GM18520 (cell line): ENCODE measurements at regions not wholly inside any gene's neighbourhood (a gene's known extent, or its start where the extent isn't known, plus 50 kb on each side); places are given as distances from the start of the nearest gene placed in this dataset.

Experiments
- ATAC-seq: cut with Tn5 transposase; IDR thresholded peaks from one replicate; pipeline ENCODE4 v1.9.1; 2021; ENCODE audit not compliant: unreplicated experiment

GRCh38 chr10:90318659-90319058, 539.2 kb downstream of the HTR7 start:
- no peak for ATAC-seq

GRCh38 chr10:90319188-90319914, 538.5 kb downstream of the HTR7 start:
- ATAC-seq: peak; percentile 94

- no peak for ATAC-seq
Measured at GRCh38 chr10:90321132-90321816, 536.6 kb downstream of the HTR7 start.

GRCh38 chr10:90326498-90327267, 531.2 kb downstream of the HTR7 start:
- no peak for ATAC-seq

- ATAC-seq: no peak
Measured at GRCh38 chr10:90327611-90328010, 530.2 kb downstream of the HTR7 start.

GRCh38 chr10:90328459-90328858, 529.4 kb downstream of the HTR7 start:
- no peak for ATAC-seq

- no peak for ATAC-seq
Measured at GRCh38 chr10:90328896-90329295, 528.9 kb downstream of the HTR7 start.

- no peak for ATAC-seq
Measured at GRCh38 chr10:90337316-90337715, 520.5 kb downstream of the HTR7 start.

GRCh38 chr10:90342480-90342879, 515.4 kb downstream of the HTR7 start:
- no peak for ATAC-seq

GRCh38 chr10:90344226-90344625, 513.6 kb downstream of the HTR7 start:
- no peak for ATAC-seq

- no peak for ATAC-seq
Measured at GRCh38 chr10:90347239-90347638, 510.6 kb downstream of the HTR7 start.

GRCh38 chr10:90350122-90350521, 507.7 kb downstream of the HTR7 start:
- ATAC-seq: no peak

- no peak for ATAC-seq
Measured at GRCh38 chr10:90352288-90352687, 505.6 kb downstream of the HTR7 start.

- ATAC-seq: no peak
Measured at GRCh38 chr10:90354914-90355313, 502.9 kb downstream of the HTR7 start.

GRCh38 chr10:90363799-90364483, 493.9 kb downstream of the HTR7 start:
- ATAC-seq: no peak

GRCh38 chr10:90372451-90372850, 485.4 kb downstream of the HTR7 start:
- no peak for ATAC-seq

- ATAC-seq: no peak
Measured at GRCh38 chr10:90373911-90374310, 483.9 kb downstream of the HTR7 start.

- ATAC-seq: no peak
Measured at GRCh38 chr10:90378524-90379076, 479.2 kb downstream of the HTR7 start.

GRCh38 chr10:90381468-90381867, 476.4 kb downstream of the HTR7 start:
- ATAC-seq: no peak

GRCh38 chr10:90389876-90390275, 468.0 kb downstream of the HTR7 start:
- no peak for ATAC-seq

GRCh38 chr10:90394311-90394710, 463.5 kb downstream of the HTR7 start:
- ATAC-seq: no peak
